ENCODE measurements at regions not wholly inside any gene's neighbourhood (a gene's known extent, or its start where the extent isn't known, plus 50 kb on each side); places are given as distances from the start of the nearest gene placed in this dataset.

DNA sequence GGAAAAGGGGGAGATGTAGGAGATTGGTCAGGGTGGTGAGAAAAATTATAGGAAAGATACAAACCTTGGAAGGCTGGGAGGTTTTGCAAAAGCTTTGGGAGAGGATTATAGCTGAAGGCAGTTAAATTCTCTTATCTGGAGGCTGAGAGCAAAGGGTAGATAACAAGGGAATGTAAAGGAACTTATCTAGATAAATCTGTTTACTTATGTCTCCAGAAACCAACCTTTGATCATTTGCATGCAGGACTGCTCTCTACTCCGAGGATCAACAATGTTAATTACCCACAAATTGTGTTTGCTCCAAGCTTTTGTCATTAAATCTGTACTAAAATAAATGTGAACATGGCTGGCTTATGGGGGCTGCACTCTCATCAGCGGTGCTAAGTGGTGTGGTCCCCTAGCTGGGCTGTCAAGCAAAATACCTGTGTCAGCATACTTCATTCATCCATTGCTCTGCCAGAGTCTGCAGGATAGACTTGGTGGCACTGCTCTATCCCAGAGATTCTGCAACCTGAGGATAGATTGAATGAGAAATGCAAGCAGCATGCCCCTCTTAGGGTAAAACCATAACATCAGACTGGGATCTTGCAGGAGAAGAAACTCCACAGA, 1599.2 kb upstream of the TENM4 start:
- TF ChIP-seq ASH2L (IDR thresholded peaks at IDR 0.05; ENCODE audit: low read length): no peak
- TF ChIP-seq ZNF274 (IDR thresholded peaks at IDR 0.05; ENCODE audit: borderline replicate concordance, extremely low read depth, low read length): no peak
- TF ChIP-seq POLR2A (IDR thresholded peaks at IDR 0.05; ENCODE audit: control extremely low read depth in 1 of 2, low read depth in 2 of 2, low read length in 2 of 2): no peak
- TF ChIP-seq EGR1 (IDR thresholded peaks at IDR 0.05; ENCODE audit: borderline replicate concordance, low read depth, low read length): no peak
- no peak for TF ChIP-seq CHD7 (IDR thresholded peaks at IDR 0.05; ENCODE audit: insufficient replicate concordance, low read length)
- TF ChIP-seq USF2 (IDR thresholded peaks at IDR 0.05; ENCODE audit: low read length): no peak
- no peak for TF ChIP-seq MAX (IDR thresholded peaks at IDR 0.05)
- TF ChIP-seq JUN (IDR thresholded peaks at IDR 0.05; ENCODE audit: low read depth, low read length): no peak
- no peak for TF ChIP-seq SIX5 (IDR thresholded peaks at IDR 0.05; ENCODE audit: low read depth, low read length)
- no peak for TF ChIP-seq POLR2AphosphoS5 (IDR thresholded peaks at IDR 0.05; ENCODE audit: low read depth, low read length)
- no peak for TF ChIP-seq EZH2 (IDR thresholded peaks at IDR 0.05; ENCODE audit: low read depth, low read length, severe bottlenecking)
- TF ChIP-seq BCL11A (IDR thresholded peaks at IDR 0.05; ENCODE audit: low read depth in 2 of 2, low read length in 2 of 2): no peak

All from H1 (cell line).